ENCODE measurements at regions not wholly inside any gene's neighbourhood (a gene's known extent, or its start where the extent isn't known, plus 50 kb on each side); places are given as distances from the start of the nearest gene placed in this dataset.

DNA sequence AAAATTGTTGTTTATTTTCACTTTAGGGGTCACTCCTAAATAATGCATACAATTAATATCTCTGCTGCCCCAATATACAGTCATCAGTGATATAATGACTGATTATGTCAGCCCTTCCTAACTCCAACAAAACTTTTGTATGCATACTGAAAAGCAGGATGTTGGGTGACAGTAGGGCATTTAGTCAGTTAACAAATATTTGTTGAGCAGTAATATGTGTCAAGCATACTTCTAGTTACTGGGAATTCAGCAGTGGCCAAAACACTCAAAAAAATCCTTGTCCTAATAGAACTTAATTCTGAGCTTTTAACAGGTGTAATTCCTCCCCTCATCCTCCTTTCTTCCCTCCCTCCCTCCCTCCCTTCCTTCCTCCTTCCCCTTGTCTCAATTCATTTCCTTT, 560.7 kb upstream of the KLHL1 start:
- intact Hi-C loops (cut with micrococcal nuclease; ENCODE audit: unreplicated experiment) (no loop called here), in situ Hi-C loops (cut with HindIII; ENCODE audit: extremely low pct_ligation_motif_present, low pct_unique_long_range_greater_than_20kb) (no loop called here)
- no peaks in the 10 kb centered on the region for H4K20me1 ChIP-seq (ENCODE audit: insufficient read depth, low read length)
- FAIRE-seq = no peak
- no peak overlapping the region for H2AFZ ChIP-seq (ENCODE audit: low read length)
- H3K4me1 ChIP-seq (ENCODE audit: insufficient read depth, low read length) = no peaks in the 10 kb centered on the region
- H3K79me2 ChIP-seq (ENCODE audit: insufficient read depth, low read length) = no peaks in the 10 kb centered on the region
- H3K27ac ChIP-seq (ENCODE audit: extremely low read length, insufficient read depth, low read length) = no peak overlapping the region
- no peaks in the 10 kb centered on the region for H3K36me3 ChIP-seq (replicated peaks in 1 of 2; ENCODE audit: control insufficient read depth in 1 of 2, insufficient read depth in 2 of 2, low read length in 2 of 2)
- H3K9me3 ChIP-seq (ENCODE audit: low read length) = no peaks in the 10 kb centered on the region
- no peaks in the 10 kb centered on the region; a peak in 1 of 5 replicates for H3K27me3 ChIP-seq (ENCODE audit: control insufficient read depth in 1 of 2, insufficient read depth in 2 of 2, low read length in 2 of 2)
- TF ChIP-seq GATA4 (IDR thresholded peaks at IDR 0.05; ENCODE audit: borderline replicate concordance, low read depth) = no peak
- TF ChIP-seq HNRNPK (IDR thresholded peaks at IDR 0.05; ENCODE audit: low read depth, low read length, poor library complexity, severe bottlenecking) = peak; percentile 68
- TF ChIP-seq ZNF205 (CRISPR knock-in tag; IDR thresholded peaks at IDR 0.05) = peak; percentile 69
- CTCF ChIA-PET (ENCODE audit: low intra/inter-chr PET ratio, low total read pairs) = no interaction called here
- H3K4me3 ChIP-seq (replicated peaks in 1 of 3; ENCODE audit: insufficient read depth in 1 of 3, low read depth in 2 of 3, low read length in 3 of 3) = no peak overlapping the region
- POLR2A ChIA-PET = no interaction called here
- peak; percentile 12 for DNase-seq (ENCODE audit: low spot score)
- no peak overlapping the region for H3K9ac ChIP-seq (ENCODE audit: insufficient read depth, low read depth, low read length)
- ATAC-seq = peak; percentile 64
- no TSS peak for BruUV-seq (replicated peaks)
- H3K4me2 ChIP-seq (ENCODE audit: low read depth, low read length) = no peak overlapping the region

DNA sequence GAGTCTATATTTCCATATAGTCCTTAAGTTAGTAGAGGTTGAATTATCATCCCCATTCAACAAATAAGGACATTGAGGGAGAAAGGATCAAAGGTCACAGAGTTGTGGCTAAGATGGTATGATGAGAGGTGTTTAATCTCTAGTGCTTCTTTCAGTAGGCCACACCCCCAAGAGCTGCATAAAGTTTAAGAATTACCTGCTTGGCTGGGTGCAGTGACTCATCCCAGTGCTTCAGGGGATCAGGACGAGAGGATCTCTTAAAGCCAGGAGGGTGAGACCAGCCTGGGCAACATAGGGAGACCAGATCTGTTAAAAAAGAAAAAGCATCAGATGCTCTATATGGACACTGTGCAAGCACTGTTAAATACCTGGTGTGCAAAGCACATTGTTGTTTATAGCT, 560.0 kb upstream of the KLHL1 start:
- Histone ChIP-seq H3K9me3 (ENCODE audit: low read length) (no peaks in the 10 kb centered on the region), H3K4me1 (ENCODE audit: insufficient read depth, low read length) (no peaks in the 10 kb centered on the region), H3K9ac (ENCODE audit: insufficient read depth, low read depth, low read length) (no peak overlapping the region), H3K4me2 (ENCODE audit: low read depth, low read length) (no peak overlapping the region), H4K20me1 (ENCODE audit: insufficient read depth, low read length) (no peaks in the 10 kb centered on the region), H3K27ac (ENCODE audit: extremely low read length, insufficient read depth, low read length) (no peak overlapping the region), H3K36me3 (replicated peaks in 1 of 2; ENCODE audit: control insufficient read depth in 1 of 2, insufficient read depth in 2 of 2, low read length in 2 of 2) (no peaks in the 10 kb centered on the region), H3K4me3 (replicated peaks in 1 of 3; ENCODE audit: insufficient read depth in 1 of 3, low read depth in 2 of 3, low read length in 3 of 3) (no peak overlapping the region), H2AFZ (ENCODE audit: low read length) (no peak overlapping the region), H3K27me3 (ENCODE audit: control insufficient read depth in 1 of 2, insufficient read depth in 2 of 2, low read length in 2 of 2) (no peaks in the 10 kb centered on the region; a peak in 1 of 5 replicates), H3K79me2 (ENCODE audit: insufficient read depth, low read length) (no peaks in the 10 kb centered on the region)
- CTCF ChIA-PET (ENCODE audit: low intra/inter-chr PET ratio, low total read pairs) = no interaction called here
- POLR2A ChIA-PET = no interaction called here
- WGBS (ENCODE audit: low lambda C conversion rate) = 0% methylated on average over 1 of the region's 1 CpG
- no TSS peak for BruUV-seq (replicated peaks)
- intact Hi-C loops (cut with micrococcal nuclease; ENCODE audit: unreplicated experiment) = no loop called here
- ATAC-seq (no peak), DNase-seq (ENCODE audit: low spot score) (peak; percentile 3), FAIRE-seq (no peak)
- in situ Hi-C loops (cut with HindIII; ENCODE audit: extremely low pct_ligation_motif_present, low pct_unique_long_range_greater_than_20kb) = no loop called here
- TF ChIP-seq FOSL2 (CRISPR knock-in tag; IDR thresholded peaks at IDR 0.05) (peak; percentile 38; the same call in 1 of the 2 replicates), ADNP (CRISPR knock-in tag; IDR thresholded peaks at IDR 0.05) (no peak)
